ENCODE measurements at regions not wholly inside any gene's neighbourhood (a gene's known extent, or its start where the extent isn't known, plus 50 kb on each side); places are given as distances from the start of the nearest gene placed in this dataset.

DNA sequence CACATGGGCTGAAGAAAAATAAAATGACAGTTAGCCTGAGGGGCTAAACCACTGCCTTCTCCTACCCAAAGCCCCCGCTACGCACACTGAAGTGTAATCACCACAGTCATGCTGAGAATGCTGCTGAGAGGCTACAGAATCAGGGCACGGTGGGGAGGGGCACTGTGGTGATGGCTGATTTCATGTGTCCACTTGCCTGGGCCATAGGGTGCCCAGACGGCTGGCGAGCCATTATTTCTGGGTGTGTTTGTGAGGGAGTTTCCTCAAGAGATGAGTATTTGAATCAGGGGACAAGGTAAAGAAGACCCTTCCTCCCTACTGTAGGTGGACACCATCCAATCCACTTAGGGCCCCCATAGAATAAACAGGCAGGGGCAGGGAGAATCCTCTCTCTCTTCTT is 1313.2 kb downstream of the TBC1D22A start:
- no peak for TF ChIP-seq CTCF (IDR thresholded peaks at IDR 0.05 in 2 of 3, conservative IDR thresholded peaks at IDR 0.05 in 1 of 3; ENCODE audit: borderline replicate concordance in 1 of 3, insufficient read depth in 1 of 3, low read depth in 2 of 3, low read length in 2 of 3)
- no peak for TF ChIP-seq EGR1 (IDR thresholded peaks at IDR 0.05; ENCODE audit: low read depth)
- no peak for TF ChIP-seq ZFX (IDR thresholded peaks at IDR 0.05)
- TF ChIP-seq POLR2AphosphoS5 (IDR thresholded peaks at IDR 0.05; ENCODE audit: low read depth, low read length): no peak
- TF ChIP-seq CEBPB (IDR thresholded peaks at IDR 0.05; ENCODE audit: low read depth): no peak
- TF ChIP-seq, protein P1, sequence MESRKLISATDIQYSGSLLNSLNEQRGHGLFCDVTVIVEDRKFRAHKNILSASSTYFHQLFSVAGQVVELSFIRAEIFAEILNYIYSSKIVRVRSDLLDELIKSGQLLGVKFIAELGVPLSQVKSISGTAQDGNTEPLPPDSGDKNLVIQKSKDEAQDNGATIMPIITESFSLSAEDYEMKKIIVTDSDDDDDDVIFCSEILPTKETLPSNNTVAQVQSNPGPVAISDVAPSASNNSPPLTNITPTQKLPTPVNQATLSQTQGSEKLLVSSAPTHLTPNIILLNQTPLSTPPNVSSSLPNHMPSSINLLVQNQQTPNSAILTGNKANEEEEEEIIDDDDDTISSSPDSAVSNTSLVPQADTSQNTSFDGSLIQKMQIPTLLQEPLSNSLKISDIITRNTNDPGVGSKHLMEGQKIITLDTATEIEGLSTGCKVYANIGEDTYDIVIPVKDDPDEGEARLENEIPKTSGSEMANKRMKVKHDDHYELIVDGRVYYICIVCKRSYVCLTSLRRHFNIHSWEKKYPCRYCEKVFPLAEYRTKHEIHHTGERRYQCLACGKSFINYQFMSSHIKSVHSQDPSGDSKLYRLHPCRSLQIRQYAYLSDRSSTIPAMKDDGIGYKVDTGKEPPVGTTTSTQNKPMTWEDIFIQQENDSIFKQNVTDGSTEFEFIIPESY (IDR thresholded peaks at IDR 0.05; ENCODE audit: extremely low read depth, insufficient replicate concordance, low read length): no peak
- TF ChIP-seq TCF7L2 (IDR thresholded peaks at IDR 0.05; ENCODE audit: borderline replicate concordance, extremely low read depth, insufficient read depth, insufficient read length): no peak
- no peak for TF ChIP-seq REST (IDR thresholded peaks at IDR 0.05; ENCODE audit: low read depth)
- TF ChIP-seq, protein P2, sequence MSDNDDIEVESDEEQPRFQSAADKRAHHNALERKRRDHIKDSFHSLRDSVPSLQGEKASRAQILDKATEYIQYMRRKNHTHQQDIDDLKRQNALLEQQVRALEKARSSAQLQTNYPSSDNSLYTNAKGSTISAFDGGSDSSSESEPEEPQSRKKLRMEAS (IDR thresholded peaks at IDR 0.05): no peak
- TF ChIP-seq JUND (IDR thresholded peaks at IDR 0.05): no peak
- TF ChIP-seq EZH2phosphoT487 (IDR thresholded peaks at IDR 0.05; ENCODE audit: borderline replicate concordance): no peak
- no peak for TF ChIP-seq ZNF274 (IDR thresholded peaks at IDR 0.05; ENCODE audit: low read depth, low read length)
- no peak for TF ChIP-seq EZH2 (IDR thresholded peaks at IDR 0.05)
- no peak for TF ChIP-seq SP1 (IDR thresholded peaks at IDR 0.05; ENCODE audit: low read depth)
